H4 (cell line): ENCODE measurements at regions not wholly inside any gene's neighbourhood (a gene's known extent, or its start where the extent isn't known, plus 50 kb on each side); places are given as distances from the start of the nearest gene placed in this dataset.

Experiments
- DNase-seq: peaks from one replicate; pipeline ENCODE4 v3.0.0-alpha.2; 2015; ENCODE audit warnings: low spot score

DNA sequence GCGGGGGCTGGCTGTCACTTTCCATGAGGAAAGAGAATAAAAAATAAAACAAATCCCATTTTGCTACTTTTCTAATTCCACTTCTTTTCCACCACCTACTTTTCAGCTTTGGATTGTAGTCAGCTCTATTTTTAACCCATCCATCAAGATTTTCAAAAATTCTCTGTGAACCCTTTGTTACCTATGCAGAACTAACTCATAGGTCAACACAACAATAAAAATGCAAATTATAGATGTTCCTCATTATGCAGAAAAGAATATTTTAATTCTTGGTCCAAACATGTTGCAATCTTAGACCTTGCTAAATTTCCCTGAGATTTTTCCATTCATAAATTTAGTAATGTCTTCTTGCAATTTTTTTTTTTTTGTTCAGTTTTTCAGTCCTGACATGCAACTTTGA is 454.5 kb downstream of the ADAMTS20 start:
- DNase-seq, result no peak

DNA sequence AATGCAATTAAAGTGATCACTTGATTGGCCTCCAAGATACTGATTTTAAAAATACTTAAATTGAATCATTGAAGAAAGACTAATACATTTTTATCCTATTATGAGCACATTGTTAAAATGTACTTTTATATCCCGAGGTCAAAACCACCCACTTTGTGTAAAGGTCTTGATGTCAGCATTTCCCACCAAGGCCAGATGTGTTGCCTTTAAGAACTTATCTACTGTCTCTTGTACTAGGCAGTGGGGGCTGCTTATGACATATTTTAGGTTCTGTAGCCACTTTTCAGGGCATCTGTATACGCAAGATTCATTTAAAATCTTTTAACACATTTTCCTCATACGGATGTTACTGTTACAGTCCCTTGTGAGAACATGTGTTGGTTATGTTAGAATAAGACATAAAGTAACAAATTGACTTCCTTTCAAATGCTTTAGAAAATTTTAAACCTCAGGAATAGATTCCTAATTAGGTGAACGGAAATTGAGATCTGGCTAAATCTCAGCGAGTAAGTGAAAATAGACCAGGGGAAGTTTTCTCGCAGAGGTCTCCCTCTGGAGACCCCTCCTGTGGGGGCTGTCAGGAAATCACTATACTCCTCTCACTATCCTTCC is 456.2 kb downstream of the ADAMTS20 start:
- no peak for DNase-seq

DNA sequence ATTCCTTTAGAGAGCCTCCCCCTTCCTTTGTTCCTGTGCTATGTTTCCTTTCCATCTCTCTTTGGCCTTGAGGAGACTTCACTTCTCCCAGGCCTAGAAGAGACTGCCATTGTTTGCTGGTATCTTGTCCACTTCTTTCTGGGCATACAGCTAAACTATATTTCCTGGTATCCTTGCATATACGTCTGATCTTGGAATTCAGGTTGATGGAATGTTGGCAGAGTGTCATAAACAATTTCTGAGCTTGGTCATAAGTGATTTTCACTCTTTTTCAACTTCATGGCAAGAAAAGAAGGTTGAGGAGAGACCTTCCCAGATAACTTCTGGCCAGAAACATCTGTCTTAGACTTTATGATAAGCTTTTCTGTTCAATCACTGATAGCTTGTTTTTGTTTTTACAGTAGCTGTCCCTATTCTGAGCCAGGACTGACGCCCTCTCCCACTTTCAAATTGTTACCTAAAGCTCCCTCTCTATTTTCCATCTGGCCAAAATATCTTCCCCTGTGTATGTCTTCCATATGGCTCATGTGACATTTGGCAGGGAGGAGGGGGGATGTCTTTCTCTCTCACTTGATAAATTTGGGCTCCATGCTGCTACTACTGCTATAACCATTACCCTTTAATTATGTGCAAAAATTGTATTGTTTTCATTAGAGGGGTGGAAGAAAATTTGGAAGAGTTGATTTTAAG is 457.0 kb downstream of the ADAMTS20 start:
- DNase-seq, result no peak

- no peak for DNase-seq
These were observed 461.0 kb downstream of the ADAMTS20 start for GRCh38 chr12:43090981-43091380.

DNA sequence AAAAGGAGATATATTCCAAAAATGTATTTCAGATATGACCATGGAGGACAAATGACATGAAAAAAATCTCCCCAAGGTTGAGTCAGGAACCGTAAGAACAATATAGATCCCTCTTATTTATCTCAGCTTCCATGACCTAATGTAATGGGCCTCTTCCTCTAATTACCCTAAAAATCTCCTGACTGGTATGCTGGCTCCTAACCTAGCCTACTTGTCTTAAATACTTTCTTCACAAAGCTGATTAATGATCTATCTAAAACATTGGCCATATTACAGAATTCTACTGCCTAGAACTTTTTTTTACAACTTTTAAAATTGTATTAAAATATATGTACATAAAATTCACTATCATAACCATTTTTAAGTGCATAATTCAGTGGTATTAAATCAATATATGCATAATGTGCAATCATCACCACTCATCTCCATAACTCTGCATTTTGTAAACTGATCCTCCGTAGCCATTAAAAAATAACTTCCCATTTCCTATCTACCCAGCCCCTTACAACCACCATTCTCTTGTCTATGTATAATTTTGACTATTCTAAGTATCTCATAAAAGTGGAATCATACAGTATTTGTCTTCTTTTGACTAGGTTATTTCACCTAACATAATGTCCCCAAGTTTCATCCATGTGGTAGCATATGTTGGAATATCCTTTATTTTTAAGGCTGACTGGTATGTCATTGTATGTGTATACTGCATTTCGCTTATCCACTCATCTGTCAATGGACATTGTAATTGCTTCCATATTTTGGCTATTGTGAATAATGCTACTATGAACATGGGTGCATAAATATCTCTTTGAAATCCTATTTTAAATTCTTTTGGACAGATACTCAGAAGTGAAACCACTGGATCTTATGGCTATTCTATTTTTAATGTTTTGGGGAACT is 464.6 kb downstream of the ADAMTS20 start:
- DNase-seq, result no peak

DNA sequence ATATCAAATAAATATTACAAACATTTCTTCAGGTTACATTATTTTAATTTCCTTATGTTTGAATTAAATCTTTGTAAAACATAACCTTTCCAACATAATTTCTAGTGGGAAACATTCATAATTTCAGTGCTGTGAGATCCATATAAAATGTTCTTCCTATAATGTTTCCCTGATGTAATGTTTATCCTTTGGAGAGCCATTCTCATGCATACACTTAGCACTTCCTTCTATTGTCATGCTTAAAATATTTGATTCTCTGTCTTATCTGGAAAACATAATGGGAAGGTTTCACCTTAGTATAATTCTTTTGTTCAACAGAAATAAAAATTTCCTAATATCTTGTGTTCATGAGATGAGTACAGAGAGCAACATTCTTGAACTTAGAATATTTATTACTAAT is 472.5 kb downstream of the ADAMTS20 start:
- no peak for DNase-seq

DNA sequence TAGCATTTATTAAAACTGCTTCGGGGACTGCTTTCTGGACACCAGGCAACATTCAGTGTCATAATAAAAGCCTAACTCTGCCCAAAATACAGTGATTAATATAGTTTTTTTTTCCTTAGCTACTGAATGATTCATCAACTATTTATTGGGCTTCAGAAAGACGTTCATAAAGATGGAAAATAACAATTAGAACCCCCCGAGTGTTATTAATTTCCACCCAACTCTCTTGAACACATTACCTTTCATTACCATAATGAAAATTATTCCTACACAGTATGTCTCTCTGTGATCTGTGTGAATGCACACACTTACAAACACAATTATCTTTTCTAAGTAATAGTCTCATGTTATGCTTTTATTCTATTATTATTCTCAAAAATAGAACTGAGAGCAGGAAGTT is 473.0 kb downstream of the ADAMTS20 start:
- DNase-seq, result no peak

- DNase-seq, result no peak
These were observed 479.6 kb downstream of the ADAMTS20 start for GRCh38 chr12:43072431-43072830.

- no peak for DNase-seq
These were observed 480.2 kb upstream of the PRICKLE1 start for GRCh38 chr12:43069768-43070221.

- DNase-seq, result no peak
These were observed 476.9 kb upstream of the PRICKLE1 start for GRCh38 chr12:43066471-43066870.

DNA sequence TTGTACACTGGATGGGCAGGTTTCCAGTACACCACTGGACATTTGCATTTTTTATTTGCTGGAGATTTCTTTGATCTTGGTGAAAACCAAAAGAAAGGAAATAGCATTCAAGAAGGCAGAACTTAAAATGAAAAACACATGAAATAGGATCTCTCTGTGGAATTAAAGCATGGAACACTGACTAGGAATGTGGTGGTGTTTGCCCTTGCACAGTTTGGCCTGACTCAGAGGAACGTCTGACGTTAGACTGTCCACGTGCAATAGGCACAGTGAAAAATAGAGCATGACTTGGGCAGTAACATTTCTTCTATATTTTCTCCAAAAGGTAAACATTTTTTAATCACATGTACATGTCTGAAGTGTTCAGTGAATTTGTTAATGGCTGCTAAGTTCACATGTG is 474.1 kb upstream of the PRICKLE1 start:
- DNase-seq, result no peak

DNA sequence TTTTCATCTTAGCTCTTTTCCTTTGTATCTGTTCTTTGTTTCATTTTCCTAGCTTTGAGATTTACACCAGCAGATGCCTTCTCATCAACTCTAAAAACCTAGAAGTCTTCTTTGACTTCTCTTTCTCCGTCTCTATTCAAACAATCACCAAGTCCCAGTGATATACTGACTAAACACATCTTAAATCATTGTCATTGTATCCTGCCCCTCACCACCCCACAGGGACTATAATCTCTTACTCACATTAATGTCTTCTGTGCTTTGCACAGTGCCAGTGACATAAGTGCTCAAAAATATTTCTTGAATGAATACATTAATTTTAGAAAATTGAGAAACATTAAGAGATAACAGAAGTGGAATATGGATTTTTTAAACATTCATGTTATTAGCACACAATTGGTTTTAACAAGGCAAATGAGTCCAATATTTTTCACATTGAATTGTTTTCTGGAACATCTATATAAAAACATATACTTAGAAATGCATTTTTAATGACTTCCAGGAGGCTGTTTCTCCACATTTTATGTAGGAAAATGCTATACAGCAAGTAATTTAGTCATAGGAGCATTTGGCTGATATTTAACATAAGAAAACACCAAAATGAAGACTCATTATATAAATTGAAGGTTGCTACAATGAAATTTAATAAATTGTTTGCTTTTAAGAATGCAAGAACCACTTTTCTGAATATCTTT is 472.8 kb upstream of the PRICKLE1 start:
- DNase-seq, result no peak

GRCh38 chr12:43060742-43061141 is 471.2 kb upstream of the PRICKLE1 start:
- DNase-seq, result no peak

DNA sequence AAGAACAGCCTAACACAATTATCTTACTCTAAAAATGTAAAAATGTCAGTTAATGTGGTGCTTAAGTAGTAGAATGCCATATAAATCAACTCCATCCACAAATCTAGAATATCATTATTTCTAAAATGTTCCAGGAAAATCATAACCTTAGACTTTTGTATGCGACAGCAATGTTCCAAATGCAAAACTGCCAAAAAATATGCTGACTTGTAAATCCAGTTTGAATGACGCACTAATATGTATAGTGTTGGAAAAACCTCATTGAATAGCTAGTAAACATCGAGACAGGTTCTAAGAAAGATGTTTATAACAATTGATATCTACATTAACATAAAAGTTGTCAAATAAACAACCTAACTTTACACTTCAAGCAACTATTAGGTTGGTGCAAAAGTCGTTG is 469.1 kb upstream of the PRICKLE1 start:
- DNase-seq, result no peak

- DNase-seq, result no peak
These were observed 468.0 kb upstream of the PRICKLE1 start for GRCh38 chr12:43057566-43057965.

DNA sequence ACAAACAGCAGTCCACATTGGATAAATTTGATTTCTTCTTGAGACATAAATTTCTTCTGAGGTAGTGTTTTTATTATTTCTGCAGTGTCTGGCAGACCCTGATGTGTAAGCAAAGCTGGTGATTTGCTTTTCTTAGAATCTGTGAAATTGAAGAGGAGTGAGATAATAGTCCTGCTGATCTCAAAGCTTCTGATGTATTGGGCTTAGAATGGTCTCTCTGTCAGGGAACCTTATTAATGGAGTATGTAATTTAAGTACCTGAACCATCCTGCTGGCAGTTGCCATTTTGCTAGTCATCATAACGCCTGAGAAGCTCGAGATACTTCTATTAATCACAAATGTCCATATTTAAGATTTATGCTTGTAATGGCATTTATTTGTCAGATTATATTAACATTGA is 464.5 kb upstream of the PRICKLE1 start:
- no peak for DNase-seq

GRCh38 chr12:43052441-43052840 is 462.9 kb upstream of the PRICKLE1 start:
- no peak for DNase-seq

DNA sequence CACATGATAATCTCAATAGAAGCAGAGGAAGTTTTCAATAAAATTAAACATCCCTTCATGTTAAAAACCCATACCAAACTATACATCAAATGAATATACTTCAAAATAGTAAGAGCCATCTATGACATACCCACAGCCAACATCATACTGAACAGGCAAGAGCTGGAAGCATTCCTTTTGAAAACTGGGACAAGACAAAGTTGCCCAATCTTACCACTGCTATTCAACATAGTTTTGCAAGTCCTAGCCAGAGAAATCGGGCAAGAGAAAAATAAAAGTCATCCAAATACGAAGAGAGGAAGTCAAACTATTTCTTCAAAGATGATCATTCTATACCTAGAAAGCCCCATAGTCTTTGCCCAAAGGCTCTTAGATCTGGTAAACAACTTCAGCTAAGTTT is 454.7 kb upstream of the PRICKLE1 start:
- DNase-seq, result no peak

DNA sequence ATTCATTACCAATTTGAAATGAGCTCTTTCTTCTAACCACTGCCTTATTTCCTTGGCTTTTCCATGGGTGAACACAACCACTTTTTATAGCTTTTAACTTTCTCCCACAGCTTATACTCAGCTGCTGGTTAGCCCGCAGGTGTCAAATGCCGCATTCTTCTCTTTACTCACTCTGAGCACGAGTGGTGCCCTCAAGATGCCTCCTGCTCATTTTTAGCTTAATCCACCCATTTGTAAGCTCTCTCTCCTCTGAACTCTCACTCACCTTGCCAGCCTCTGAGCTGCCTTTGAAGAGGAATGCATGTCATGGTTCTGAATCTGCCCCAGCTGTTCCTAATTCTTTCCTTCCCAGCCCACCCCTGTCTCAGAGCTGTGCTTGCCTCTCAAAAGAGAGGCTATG is 449.4 kb upstream of the PRICKLE1 start:
- no peak for DNase-seq

- DNase-seq, result no peak
These were observed 440.4 kb upstream of the PRICKLE1 start for GRCh38 chr12:43029971-43030370.

DNA sequence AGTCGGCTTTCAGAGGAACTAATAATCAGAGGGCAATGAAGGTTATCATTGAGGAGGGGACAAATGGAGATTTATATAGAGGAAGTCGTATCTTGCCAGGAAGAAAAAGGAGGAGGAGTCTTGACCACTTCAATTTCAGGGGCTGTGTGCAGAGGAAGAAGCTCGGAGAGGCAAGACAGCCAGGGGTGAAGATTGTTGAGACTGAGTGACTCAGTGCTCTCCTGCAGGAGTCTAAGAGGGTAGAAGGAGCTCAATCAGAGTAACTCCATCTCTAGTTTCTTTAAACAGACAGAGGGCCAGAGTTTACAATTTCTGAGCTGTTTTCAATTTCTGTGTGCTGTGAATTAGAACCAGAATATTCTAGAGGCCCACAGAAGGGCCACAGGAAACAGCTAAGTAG is 439.3 kb upstream of the PRICKLE1 start:
- DNase-seq, result no peak

- DNase-seq, result no peak
These were observed 433.3 kb upstream of the PRICKLE1 start for GRCh38 chr12:43022838-43023237.
